HCT116 (cell line): ENCODE measurements at regions not wholly inside any gene's neighbourhood (a gene's known extent, or its start where the extent isn't known, plus 50 kb on each side); places are given as distances from the start of the nearest gene placed in this dataset.

ENCODE experiments used
- ATAC-seq: fragments of 200-7000 bp; cut with Tn5 transposase; 2 replicates; pipeline ENCODE4 v1.9.1; 2020; ENCODE audit warnings: mild to moderate bottlenecking, moderate library complexity
- BruUV-seq: library from RNA; stranded (reverse); fragments of 400-500 nt; replicated peaks from 2 replicates; lab custom pipeline; 2021; lab: Mats Ljungman, UMichigan
- CTCF ChIA-PET: fragments of 300-600 bp; sonication (Branson Sonifier 250); formaldehyde crosslinking; loops from one replicate; lab custom pipeline; 2021; ENCODE audit warnings: antibody characterized with exemption; lab: Charles Lee
- POLR2A ChIA-PET: fragments of 300-600, 350-600 bp; sonication (Branson Sonifier 250); formaldehyde crosslinking; loops from one replicate; lab custom pipeline; 2021; ENCODE audit warnings: antibody characterized with exemption; lab: Charles Lee
- RAD21 ChIA-PET, 2 experiments: fragments of 300-600 bp; sonication (Branson Sonifier 250); formaldehyde crosslinking; loops; one replicate each; lab custom pipeline; 2023; ENCODE audit warnings: low total read pairs in 2 of 2; ENCODE audit not compliant: uncharacterized antibody in 2 of 2, unreplicated experiment in 2 of 2, low non-redundant PET in 1 of 2; lab: Charles Lee
- DNase-seq: peaks from one replicate; pipeline ENCODE4 v3.0.0-alpha.2; 2010; ENCODE audit warnings: low read depth, low spot score
- H2AFZ ChIP-seq: fragments of 200-600 bp; shearing (Covaris generic), sonication (generic); 2 replicates; pipeline ENCODE4 v1.6.1; 2017; ENCODE audit warnings: low read depth, mixed run types, mixed read lengths, antibody characterized with exemption, low read length; ENCODE audit not compliant: poor library complexity, severe bottlenecking
- H3K27ac ChIP-seq: 2 replicates; pipeline ENCODE4 v1.5.1; 2012; ENCODE audit warnings: low read depth, low read length
- H3K27me3 ChIP-seq: fragments of 200-600 bp; sonication (generic); 2 replicates; pipeline ENCODE4 v1.6.1; 2016; ENCODE audit warnings: mixed run types, low read length, mixed read lengths; ENCODE audit not compliant: insufficient read depth
- H3K36me3 ChIP-seq, 2 experiments: fragments of 200-500 bp in 1 of 2; fragments of 200-600 bp in 1 of 2; sonication (Bioruptor generic) in 1 of 2; sonication (generic) in 1 of 2; 2 replicates each; pipeline versions ENCODE4 v1.5.1 to v1.6.1; 2014 to 2016; ENCODE audit warnings: low read length in 2 of 2, inconsistent platforms in 1 of 2, mixed read lengths in 1 of 2, mixed run types in 1 of 2; ENCODE audit not compliant: insufficient read depth in 2 of 2, control insufficient read depth in 1 of 2
- H3K4me1 ChIP-seq, 2 experiments: fragments of 200-600 bp in 1 of 2; sonication (generic) in 1 of 2; 2 replicates each; pipeline versions ENCODE4 v1.5.1 to v1.6.1; 2012 to 2017; ENCODE audit warnings: low read length in 2 of 2, inconsistent platforms in 1 of 2, mild to moderate bottlenecking in 1 of 2, mixed read lengths in 1 of 2, mixed run types in 1 of 2, moderate library complexity in 1 of 2; ENCODE audit not compliant: insufficient read depth in 2 of 2, control insufficient read depth in 1 of 2
- H3K4me2 ChIP-seq: fragments of 200-600 bp; sonication (generic); 2 replicates; pipeline ENCODE4 v1.6.1; 2017; ENCODE audit warnings: mixed run types, low read length, mixed read lengths
- H3K4me3 ChIP-seq, 2 experiments: fragments of 200-600 bp in 1 of 2; sonication (generic) in 1 of 2; replicated peaks in 1 of 2; 2 replicates each; pipeline ENCODE4 v1.5.1; 2011 to 2016; ENCODE audit warnings: low read length in 2 of 2, control low read depth in 1 of 2, low read depth in 1 of 2, mild to moderate bottlenecking in 1 of 2, mixed read lengths in 1 of 2, mixed run types in 1 of 2
- H3K79me2 ChIP-seq: fragments of 200-600 bp; sonication (generic); 2 replicates; pipeline ENCODE4 v1.6.1; 2017; ENCODE audit warnings: mild to moderate bottlenecking, mixed run types, low read length, moderate library complexity, mixed read lengths; ENCODE audit not compliant: insufficient read depth
- H3K9ac ChIP-seq: fragments of 200-600 bp; sonication (generic); 2 replicates; pipeline ENCODE4 v1.6.1; 2016; ENCODE audit warnings: low read length, mixed read lengths
- H3K9me2 ChIP-seq: fragments of 200-600 bp; sonication (generic), shearing (Covaris generic); 2 replicates; pipeline ENCODE4 v1.6.1; 2017; ENCODE audit warnings: mixed run types, mild to moderate bottlenecking, moderate library complexity; ENCODE audit not compliant: insufficient read depth
- H3K9me3 ChIP-seq, 2 experiments: fragments of 200-500 bp in 1 of 2; fragments of 200-600 bp in 1 of 2; sonication (Bioruptor generic) in 1 of 2; sonication (generic) in 1 of 2; 2 replicates each; pipeline ENCODE4 v1.6.1; 2014 to 2017; ENCODE audit warnings: low read length in 2 of 2, mixed read lengths in 2 of 2, inconsistent platforms in 1 of 2, low read depth in 1 of 2, mild to moderate bottlenecking in 1 of 2, mixed run types in 1 of 2, moderate library complexity in 1 of 2; ENCODE audit not compliant: control insufficient read depth in 1 of 2, insufficient read depth in 1 of 2
- H4K20me1 ChIP-seq: fragments of 200-600 bp; sonication (generic), shearing (Covaris generic); 2 replicates; pipeline ENCODE4 v1.6.1; 2017; ENCODE audit warnings: mixed run types, mild to moderate bottlenecking, moderate library complexity; ENCODE audit not compliant: insufficient read depth
- CBX3 ChIP-seq: IDR thresholded peaks from 2 replicates; pipeline ENCODE4 v1.6.1; 2012; ENCODE audit warnings: low read depth
- CEBPB ChIP-seq: IDR thresholded peaks from 2 replicates; pipeline ENCODE4 v1.6.1; 2012; ENCODE audit warnings: low read depth
- EGR1 ChIP-seq: IDR thresholded peaks from 2 replicates; pipeline ENCODE4 v1.6.1; 2012; ENCODE audit warnings: low read depth
- EZH2 ChIP-seq: fragments of 200-600 bp; sonication (generic); IDR thresholded peaks from 2 replicates; pipeline ENCODE4 v1.6.1; 2017; ENCODE audit warnings: antibody characterized with exemption, mixed run types
- EZH2phosphoT487 ChIP-seq: fragments of 200-600 bp; IDR thresholded peaks from 2 replicates; pipeline ENCODE4 v1.6.1; 2018; ENCODE audit warnings: antibody characterized with exemption, borderline replicate concordance
- JUND ChIP-seq: IDR thresholded peaks from 2 replicates; pipeline ENCODE4 v1.6.1; 2012
- POLR2A ChIP-seq: IDR thresholded peaks from 2 replicates; pipeline ENCODE4 v1.7.0; 2011; ENCODE audit warnings: borderline replicate concordance; ENCODE audit not compliant: insufficient read depth, insufficient read length; ENCODE audit errors: extremely low read depth
- POLR2AphosphoS5 ChIP-seq: IDR thresholded peaks from 2 replicates; pipeline ENCODE4 v1.6.1; 2011; ENCODE audit warnings: mild to moderate bottlenecking, low read depth, low read length, moderate library complexity
- RAD21 ChIP-seq: IDR thresholded peaks from 2 replicates; pipeline ENCODE4 v1.6.1; 2012; ENCODE audit warnings: low read depth, mild to moderate bottlenecking
- SIN3A ChIP-seq: IDR thresholded peaks from 2 replicates; pipeline ENCODE4 v1.6.1; 2012; ENCODE audit warnings: low read depth
- TCF7L2 ChIP-seq: IDR thresholded peaks from 2 replicates; pipeline ENCODE4 v1.7.0; 2011; ENCODE audit warnings: borderline replicate concordance, inconsistent platforms; ENCODE audit not compliant: insufficient read depth, insufficient read length; ENCODE audit errors: extremely low read depth
- YY1 ChIP-seq: IDR thresholded peaks from 2 replicates; pipeline ENCODE4 v1.6.1; 2011; ENCODE audit warnings: low read length, low read depth, moderate library complexity, mild to moderate bottlenecking; ENCODE audit not compliant: insufficient replicate concordance; ENCODE audit errors: extremely low read depth
- ZNF274 ChIP-seq: fragments of 200-500 bp; sonication (Bioruptor generic); IDR thresholded peaks from 2 replicates; pipeline ENCODE4 v1.6.1; 2014; ENCODE audit warnings: mild to moderate bottlenecking, low read depth, low read length, inconsistent platforms
- intact Hi-C: fragments of 100-400 bp; cut with micrococcal nuclease; formaldehyde crosslinking; loops from 2 replicates; pipeline ENCODE4 v1.10.0; 2022
- TF ChIP-seq, protein P1 (sequence below): IDR thresholded peaks from 2 replicates; pipeline ENCODE4 v1.6.1; 2012
- TF ChIP-seq, protein P2 (sequence below): IDR thresholded peaks from 2 replicates; pipeline ENCODE4 v1.6.1; 2012
- TF ChIP-seq, protein P3 (sequence below): IDR thresholded peaks from 2 replicates; pipeline ENCODE4 v1.6.1; 2011; ENCODE audit warnings: mild to moderate bottlenecking, low read length, moderate library complexity; ENCODE audit not compliant: insufficient replicate concordance; ENCODE audit errors: extremely low read depth
- TF ChIP-seq, protein P4 (sequence below), 3 experiments: fragments of 200-600 bp in 1 of 3; sonication (generic) in 1 of 3; IDR thresholded peaks in 2 of 3; conservative IDR thresholded peaks in 1 of 3; 2 replicates each; pipeline ENCODE4 v1.5.1; 2012 to 2017; ENCODE audit warnings: low read depth in 2 of 3, low read length in 2 of 3, antibody characterized with exemption in 1 of 3, borderline replicate concordance in 1 of 3, control low read depth in 1 of 3, mild to moderate bottlenecking in 1 of 3, mixed read lengths in 1 of 3, mixed run types in 1 of 3, moderate library complexity in 1 of 3; ENCODE audit not compliant: insufficient read depth in 1 of 3

DNA sequence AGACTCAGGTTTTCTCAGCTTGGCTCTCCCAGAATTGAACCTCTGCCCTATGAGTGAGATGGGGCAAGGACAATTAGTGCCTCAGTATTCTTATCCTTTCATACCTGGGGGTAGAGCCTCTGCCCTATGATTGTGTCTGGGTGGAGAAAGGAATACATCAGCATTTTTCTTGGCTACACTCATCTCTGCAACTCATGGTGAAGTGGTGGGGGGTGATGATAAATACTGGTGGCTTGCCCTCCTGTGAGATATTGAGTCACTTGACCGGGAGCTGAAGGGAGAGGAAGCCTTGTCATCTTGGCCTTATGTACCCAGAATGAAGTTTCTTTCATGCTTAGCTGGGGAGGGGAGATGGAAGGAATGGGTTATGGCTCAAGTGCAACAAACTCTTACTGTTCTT is 71.3 kb upstream of the ENOX2 start:
- CTCF ChIA-PET, result interaction anchor here (1.2 to 1.4 kb wide), 2 partner anchors 701 to 703 kb away, joined by 5 read pairs; no protein-coding TSS in a partner anchor
- H3K4me3 ChIP-seq, result no peak overlapping the region
- no TSS peak for BruUV-seq
- intact Hi-C loops, result loop anchor here (10.0 kb wide), 1 partner anchor 830 kb away; no protein-coding TSS in a partner anchor
- RAD21 ChIA-PET, result no interaction called here
- DNase-seq (no peak), ATAC-seq (no peak)
- no peaks in the 10 kb centered on the region for H3K9me3 ChIP-seq
- no peak overlapping the region for H3K9ac ChIP-seq
- H3K79me2 ChIP-seq, result no peaks in the 10 kb centered on the region
- no peaks in the 10 kb centered on the region for H4K20me1 ChIP-seq
- H3K4me1 ChIP-seq, result no peaks in the 10 kb centered on the region
- TF ChIP-seq CEBPB (no peak), POLR2AphosphoS5 (no peak), JUND (no peak), EGR1 (no peak), CBX3 (no peak), SIN3A (no peak), YY1 (no peak), EZH2phosphoT487 (no peak), POLR2A (no peak), EZH2 (no peak), ZNF274 (no peak), TCF7L2 (no peak), RAD21 (no peak)
- TF ChIP-seq, protein P1, sequence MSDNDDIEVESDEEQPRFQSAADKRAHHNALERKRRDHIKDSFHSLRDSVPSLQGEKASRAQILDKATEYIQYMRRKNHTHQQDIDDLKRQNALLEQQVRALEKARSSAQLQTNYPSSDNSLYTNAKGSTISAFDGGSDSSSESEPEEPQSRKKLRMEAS, result no peak
- TF ChIP-seq, protein P2, sequence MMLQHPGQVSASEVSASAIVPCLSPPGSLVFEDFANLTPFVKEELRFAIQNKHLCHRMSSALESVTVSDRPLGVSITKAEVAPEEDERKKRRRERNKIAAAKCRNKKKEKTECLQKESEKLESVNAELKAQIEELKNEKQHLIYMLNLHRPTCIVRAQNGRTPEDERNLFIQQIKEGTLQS, result no peak
- TF ChIP-seq, protein P3, sequence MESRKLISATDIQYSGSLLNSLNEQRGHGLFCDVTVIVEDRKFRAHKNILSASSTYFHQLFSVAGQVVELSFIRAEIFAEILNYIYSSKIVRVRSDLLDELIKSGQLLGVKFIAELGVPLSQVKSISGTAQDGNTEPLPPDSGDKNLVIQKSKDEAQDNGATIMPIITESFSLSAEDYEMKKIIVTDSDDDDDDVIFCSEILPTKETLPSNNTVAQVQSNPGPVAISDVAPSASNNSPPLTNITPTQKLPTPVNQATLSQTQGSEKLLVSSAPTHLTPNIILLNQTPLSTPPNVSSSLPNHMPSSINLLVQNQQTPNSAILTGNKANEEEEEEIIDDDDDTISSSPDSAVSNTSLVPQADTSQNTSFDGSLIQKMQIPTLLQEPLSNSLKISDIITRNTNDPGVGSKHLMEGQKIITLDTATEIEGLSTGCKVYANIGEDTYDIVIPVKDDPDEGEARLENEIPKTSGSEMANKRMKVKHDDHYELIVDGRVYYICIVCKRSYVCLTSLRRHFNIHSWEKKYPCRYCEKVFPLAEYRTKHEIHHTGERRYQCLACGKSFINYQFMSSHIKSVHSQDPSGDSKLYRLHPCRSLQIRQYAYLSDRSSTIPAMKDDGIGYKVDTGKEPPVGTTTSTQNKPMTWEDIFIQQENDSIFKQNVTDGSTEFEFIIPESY, result no peak
- TF ChIP-seq, protein P4, sequence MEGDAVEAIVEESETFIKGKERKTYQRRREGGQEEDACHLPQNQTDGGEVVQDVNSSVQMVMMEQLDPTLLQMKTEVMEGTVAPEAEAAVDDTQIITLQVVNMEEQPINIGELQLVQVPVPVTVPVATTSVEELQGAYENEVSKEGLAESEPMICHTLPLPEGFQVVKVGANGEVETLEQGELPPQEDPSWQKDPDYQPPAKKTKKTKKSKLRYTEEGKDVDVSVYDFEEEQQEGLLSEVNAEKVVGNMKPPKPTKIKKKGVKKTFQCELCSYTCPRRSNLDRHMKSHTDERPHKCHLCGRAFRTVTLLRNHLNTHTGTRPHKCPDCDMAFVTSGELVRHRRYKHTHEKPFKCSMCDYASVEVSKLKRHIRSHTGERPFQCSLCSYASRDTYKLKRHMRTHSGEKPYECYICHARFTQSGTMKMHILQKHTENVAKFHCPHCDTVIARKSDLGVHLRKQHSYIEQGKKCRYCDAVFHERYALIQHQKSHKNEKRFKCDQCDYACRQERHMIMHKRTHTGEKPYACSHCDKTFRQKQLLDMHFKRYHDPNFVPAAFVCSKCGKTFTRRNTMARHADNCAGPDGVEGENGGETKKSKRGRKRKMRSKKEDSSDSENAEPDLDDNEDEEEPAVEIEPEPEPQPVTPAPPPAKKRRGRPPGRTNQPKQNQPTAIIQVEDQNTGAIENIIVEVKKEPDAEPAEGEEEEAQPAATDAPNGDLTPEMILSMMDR (IDR thresholded peaks at IDR 0.05 in 2 of 3, conservative IDR thresholded peaks at IDR 0.05 in 1 of 3; ENCODE audit: borderline replicate concordance in 1 of 3, insufficient read depth in 1 of 3, low read depth in 2 of 3, low read length in 2 of 3), result no peak
- no peaks in the 10 kb centered on the region for H3K36me3 ChIP-seq
- H3K27me3 ChIP-seq, result no peaks in the 10 kb centered on the region
- no peaks in the 10 kb centered on the region for H3K9me2 ChIP-seq
- no peak overlapping the region for H3K27ac ChIP-seq
- POLR2A ChIA-PET, result interaction anchor here (0.6 kb wide), 1 partner anchor 10 kb away, joined by 3 read pairs; no protein-coding TSS in a partner anchor
- no peak overlapping the region for H2AFZ ChIP-seq
- no peak overlapping the region for H3K4me2 ChIP-seq
